ENCODE measurements at regions not wholly inside any gene's neighbourhood (a gene's known extent, or its start where the extent isn't known, plus 50 kb on each side); places are given as distances from the start of the nearest gene placed in this dataset.

DNA sequence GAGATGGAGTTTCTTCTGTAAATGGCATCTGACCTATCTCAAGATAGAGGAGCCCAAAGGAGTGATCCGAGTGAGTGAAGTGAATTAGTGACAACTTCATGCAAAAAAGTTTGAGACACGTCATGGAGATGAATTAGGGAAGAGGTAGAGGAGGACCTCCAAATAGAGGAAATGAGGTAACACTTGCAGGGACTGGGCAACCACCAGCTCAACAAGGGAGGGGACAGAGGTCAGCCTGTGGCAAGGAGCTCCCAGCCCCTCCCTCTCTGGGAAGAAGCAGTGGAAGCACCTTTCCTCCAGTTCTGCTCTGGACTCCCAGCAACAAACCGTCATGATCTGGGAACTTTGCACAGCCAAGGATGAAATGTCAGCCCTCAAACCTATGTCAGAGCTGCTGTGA, 83.5 kb upstream of the IKZF1 start:
- TF ChIP-seq, protein P1, sequence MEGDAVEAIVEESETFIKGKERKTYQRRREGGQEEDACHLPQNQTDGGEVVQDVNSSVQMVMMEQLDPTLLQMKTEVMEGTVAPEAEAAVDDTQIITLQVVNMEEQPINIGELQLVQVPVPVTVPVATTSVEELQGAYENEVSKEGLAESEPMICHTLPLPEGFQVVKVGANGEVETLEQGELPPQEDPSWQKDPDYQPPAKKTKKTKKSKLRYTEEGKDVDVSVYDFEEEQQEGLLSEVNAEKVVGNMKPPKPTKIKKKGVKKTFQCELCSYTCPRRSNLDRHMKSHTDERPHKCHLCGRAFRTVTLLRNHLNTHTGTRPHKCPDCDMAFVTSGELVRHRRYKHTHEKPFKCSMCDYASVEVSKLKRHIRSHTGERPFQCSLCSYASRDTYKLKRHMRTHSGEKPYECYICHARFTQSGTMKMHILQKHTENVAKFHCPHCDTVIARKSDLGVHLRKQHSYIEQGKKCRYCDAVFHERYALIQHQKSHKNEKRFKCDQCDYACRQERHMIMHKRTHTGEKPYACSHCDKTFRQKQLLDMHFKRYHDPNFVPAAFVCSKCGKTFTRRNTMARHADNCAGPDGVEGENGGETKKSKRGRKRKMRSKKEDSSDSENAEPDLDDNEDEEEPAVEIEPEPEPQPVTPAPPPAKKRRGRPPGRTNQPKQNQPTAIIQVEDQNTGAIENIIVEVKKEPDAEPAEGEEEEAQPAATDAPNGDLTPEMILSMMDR (optimal IDR thresholded peaks at IDR 0.05 in 1 of 3, IDR thresholded peaks at IDR 0.05 in 1 of 3, conservative IDR thresholded peaks at IDR 0.05 in 1 of 3; ENCODE audit: extremely low read depth in 1 of 3, insufficient read depth in 2 of 3, low read length in 3 of 3): no peak
- no peak for TF ChIP-seq EZH2 (IDR thresholded peaks at IDR 0.05; ENCODE audit: low read length)

Data from keratinocyte (primary cell).